HFFc6 (cell line): ENCODE measurements at regions not wholly inside any gene's neighbourhood (a gene's known extent, or its start where the extent isn't known, plus 50 kb on each side); places are given as distances from the start of the nearest gene placed in this dataset.
A peak's percentile ranks its signal among the peaks of the same experiment; 100 is the strongest.
"Not testable (repeated sequence)": the region's sequence is repeated elsewhere in the genome, so short reads cannot be mapped to it uniquely, and the experiment has no call there.

ENCODE experiments used
- DNase-seq: peaks from one replicate; pipeline ENCODE4 v3.0.0-alpha.2; 2018
- H3K27ac Mint-ChIP-seq: 2 replicates; pipeline ENCODE4 v1.8.0; 2020; ENCODE audit warnings: mild to moderate bottlenecking, mixed read lengths
- H3K27me3 Mint-ChIP-seq: 2 replicates; pipeline ENCODE4 v1.8.0; 2021; ENCODE audit warnings: mild to moderate bottlenecking, moderate library complexity, mixed read lengths; ENCODE audit not compliant: insufficient read depth
- H3K36me3 Mint-ChIP-seq: 2 replicates; pipeline ENCODE4 v1.8.0; 2021; ENCODE audit warnings: low read depth, mixed read lengths
- H3K4me1 Mint-ChIP-seq: 2 replicates; pipeline ENCODE4 v1.8.0; 2020; ENCODE audit warnings: low read depth, mixed read lengths
- H3K4me3 Mint-ChIP-seq: 2 replicates; pipeline ENCODE4 v1.8.0; 2020; ENCODE audit warnings: mild to moderate bottlenecking, moderate library complexity, mixed read lengths
- H3K9me3 Mint-ChIP-seq: 2 replicates; pipeline ENCODE4 v1.8.0; 2020; ENCODE audit warnings: mild to moderate bottlenecking, mixed read lengths
- CTCF ChIP-seq: fragments of 200-600 bp; sonication (generic); IDR thresholded peaks from 2 replicates; pipeline ENCODE4 v1.5.0; 2021; ENCODE audit warnings: antibody characterized with exemption, mild to moderate bottlenecking

- Mint-ChIP-seq H3K4me1 (peaks cover 43% of the 10 kb centered on the region), H3K36me3 (no peaks in the 10 kb centered on the region), H3K27ac (no peak overlapping the region), H3K27me3 (peaks cover 9% of the 10 kb centered on the region), H3K4me3 (no peak overlapping the region), H3K9me3 (no peaks in the 10 kb centered on the region)
- no peak for TF ChIP-seq CTCF
- no peak for DNase-seq
Measured at GRCh38 chr6:27804851-27805250, 107.3 kb downstream of the OR2B2 start.

- H3K27ac Mint-ChIP-seq: 0 out of 2 replicates have a peak overlapping the region, but pooled peaks have one; percentile 2
- TF ChIP-seq CTCF: no peak
- H3K4me3 Mint-ChIP-seq: no peak overlapping the region
- H3K27me3 Mint-ChIP-seq: no peaks in the 10 kb centered on the region
- no peaks in the 10 kb centered on the region for H3K9me3 Mint-ChIP-seq
- no peak for DNase-seq
- H3K36me3 Mint-ChIP-seq: no peaks in the 10 kb centered on the region
- peaks cover 19% of the 10 kb centered on the region for H3K4me1 Mint-ChIP-seq
Measured at GRCh38 chr6:27800731-27801373, 111.3 kb downstream of the OR2B2 start.

- Mint-ChIP-seq H3K9me3 (no peaks in the 10 kb centered on the region), H3K27ac (no peak overlapping the region), H3K4me3 (no peak overlapping the region), H3K4me1 (peaks cover 23% of the 10 kb centered on the region), H3K27me3 (no peaks in the 10 kb centered on the region), H3K36me3 (no peaks in the 10 kb centered on the region)
- no peak for DNase-seq
- TF ChIP-seq CTCF: no peak
Measured at GRCh38 chr6:27797960-27798359, 114.2 kb downstream of the OR2B2 start.

- not testable (repeated sequence) for H3K9me3 Mint-ChIP-seq, DNase-seq, H3K27me3 Mint-ChIP-seq, H3K4me3 Mint-ChIP-seq, H3K27ac Mint-ChIP-seq, H3K36me3 Mint-ChIP-seq
- peaks cover 28% of the 10 kb centered on the region for H3K4me1 Mint-ChIP-seq
Measured at GRCh38 chr6:27796736-27797481, 115.3 kb downstream of the OR2B2 start.

- H3K36me3 Mint-ChIP-seq: no peaks in the 10 kb centered on the region
- TF ChIP-seq CTCF: peak; percentile 93
- peak; percentile 93 for DNase-seq
- H3K4me3 Mint-ChIP-seq: peak overlapping the region; percentile 6; the same call in 1 of the 2 replicates
- H3K27me3 Mint-ChIP-seq: peaks cover 2% of the 10 kb centered on the region
- peaks cover 25% of the 10 kb centered on the region for H3K4me1 Mint-ChIP-seq
- H3K9me3 Mint-ChIP-seq: no peaks in the 10 kb centered on the region
- no peak overlapping the region; the same call in 1 of the 2 replicates for H3K27ac Mint-ChIP-seq
Measured at GRCh38 chr6:27795697-27796494, 116.3 kb downstream of the OR2B2 start.
